CD4-positive, alpha-beta memory T cell (primary cell): ENCODE measurements at regions not wholly inside any gene's neighbourhood (a gene's known extent, or its start where the extent isn't known, plus 50 kb on each side); places are given as distances from the start of the nearest gene placed in this dataset.

ENCODE experiments used
- CTCF ChIA-PET: fragments of 350-600 bp; sonication (Branson Sonifier 250); formaldehyde crosslinking; loops from one replicate; lab custom pipeline; 2021; ENCODE audit warnings: inconsistent platforms; ENCODE audit not compliant: partially characterized antibody; lab: Charles Lee
- POLR2A ChIA-PET: fragments of 350-600 bp; sonication (Branson Sonifier 250); formaldehyde crosslinking; loops from one replicate; lab custom pipeline; 2021; ENCODE audit not compliant: partially characterized antibody; lab: Charles Lee
- DNase-seq, 5 donors: peaks; one replicate each; pipeline versions ENCODE4 v3.0.0 to v3.0.0-alpha.2; 2020 to 2022; ENCODE audit warnings: mixed read lengths in 1 of 5
- H3K27ac ChIP-seq: one replicate; pipeline ENCODE4 v1.7.0; 2013; ENCODE audit warnings: low read depth, low read length
- H3K27me3 ChIP-seq: 2 replicates; pipeline ENCODE4 v1.7.0; 2013; ENCODE audit warnings: mild to moderate bottlenecking, low read length, moderate library complexity; ENCODE audit not compliant: insufficient read depth
- H3K36me3 ChIP-seq: 2 replicates; pipeline ENCODE4 v1.7.0; 2013; ENCODE audit warnings: mild to moderate bottlenecking, low read length, moderate library complexity; ENCODE audit not compliant: insufficient read depth
- H3K4me1 ChIP-seq: 2 replicates; pipeline ENCODE4 v1.7.0; 2013; ENCODE audit warnings: mild to moderate bottlenecking, low read length, moderate library complexity; ENCODE audit not compliant: insufficient read depth
- H3K4me3 ChIP-seq, 2 donors: one replicate each; pipeline ENCODE4 v1.7.0; 2013; ENCODE audit warnings: low read length in 2 of 2, mild to moderate bottlenecking in 1 of 2
- H3K9me3 ChIP-seq, 2 donors: one replicate each; pipeline ENCODE4 v1.7.0; 2013; ENCODE audit warnings: low read length in 2 of 2, control low read depth in 1 of 2; ENCODE audit not compliant: control insufficient read depth in 1 of 2
- H3K27ac Mint-ChIP-seq, 7 donors: one replicate each; pipeline ENCODE4 v1.8.0; 2020 to 2021; ENCODE audit warnings: mixed read lengths in 7 of 7, mild to moderate bottlenecking in 6 of 7, inconsistent platforms in 3 of 7, moderate library complexity in 3 of 7
- H3K27me3 Mint-ChIP-seq, 2 donors: one replicate each; pipeline ENCODE4 v1.8.0; 2020 to 2021; ENCODE audit warnings: mixed read lengths in 2 of 2
- H3K36me3 Mint-ChIP-seq, 2 donors: one replicate each; pipeline ENCODE4 v1.8.0; 2020 to 2021; ENCODE audit warnings: mixed read lengths in 2 of 2, inconsistent platforms in 1 of 2, mild to moderate bottlenecking in 1 of 2
- H3K4me1 Mint-ChIP-seq, 4 donors: one replicate each; pipeline ENCODE4 v1.8.0; 2020 to 2021; ENCODE audit warnings: mixed read lengths in 4 of 4, mild to moderate bottlenecking in 1 of 4
- H3K4me3 Mint-ChIP-seq, 8 donors: one replicate each; pipeline ENCODE4 v1.8.0; 2020 to 2021; ENCODE audit warnings: mixed read lengths in 8 of 8, mild to moderate bottlenecking in 7 of 8, moderate library complexity in 6 of 8, inconsistent platforms in 3 of 8
- H3K9me3 Mint-ChIP-seq, 8 donors: one replicate each; pipeline ENCODE4 v1.8.0; 2020 to 2021; ENCODE audit warnings: mixed read lengths in 8 of 8, mild to moderate bottlenecking in 5 of 8, inconsistent platforms in 3 of 8, moderate library complexity in 1 of 8
- intact Hi-C: fragments of 100-400 bp; cut with micrococcal nuclease; formaldehyde crosslinking; loops from one replicate; pipeline ENCODE4 v1.15.1; 2023

DNA sequence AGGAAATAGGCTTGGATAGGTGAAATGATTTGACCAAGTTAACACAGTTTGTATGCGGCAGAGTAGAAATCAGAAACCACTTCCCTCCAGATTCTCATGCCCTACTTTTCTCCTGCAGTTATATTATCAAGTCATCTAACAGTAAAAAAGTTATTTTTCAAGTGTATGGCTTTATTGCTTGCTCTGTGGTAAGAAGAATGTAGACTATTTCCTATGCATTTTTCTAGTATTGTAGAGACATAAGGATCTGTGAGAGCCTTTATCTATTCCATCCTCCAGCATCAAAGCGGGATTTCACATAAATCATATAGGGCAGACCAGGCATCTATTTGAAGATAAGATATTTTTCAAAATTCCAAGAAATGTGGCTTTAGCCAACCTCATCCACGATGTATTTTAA is 208.5 kb downstream of the TTLL7 start:
- no peaks in the 10 kb centered on the region for H3K9me3 ChIP-seq
- Mint-ChIP-seq H3K36me3 (no peaks in the 10 kb centered on the region), H3K4me3 (no peak overlapping the region), H3K27ac (no peak overlapping the region), H3K4me1 (no peaks in the 10 kb centered on the region), H3K9me3 (peaks cover 0 to 3% (median 0%) of the 10 kb centered on the region in 8 donors), H3K27me3 (no peaks in the 10 kb centered on the region)
- ChIA-PET CTCF (no interaction called here), POLR2A (no interaction called here)
- H3K36me3 ChIP-seq = no peaks in the 10 kb centered on the region
- H3K27ac ChIP-seq = no peak overlapping the region
- DNase-seq = no peak
- H3K4me1 ChIP-seq = no peaks in the 10 kb centered on the region
- no peak overlapping the region for H3K4me3 ChIP-seq
- no peaks in the 10 kb centered on the region for H3K27me3 ChIP-seq
- intact Hi-C loops = no loop called here

GRCh38 chr1:83787246-83787998 is 211.5 kb downstream of the TTLL7 start:
- no peaks in the 10 kb centered on the region for H3K27me3 Mint-ChIP-seq
- H3K27me3 ChIP-seq = no peaks in the 10 kb centered on the region
- POLR2A ChIA-PET = no interaction called here

GRCh38 chr1:83781667-83782066 is 217.3 kb downstream of the TTLL7 start:
- no peak for DNase-seq
- no peak overlapping the region for H3K27ac ChIP-seq
- no peaks in the 10 kb centered on the region for H3K27me3 ChIP-seq
- Mint-ChIP-seq H3K27ac (no peak overlapping the region), H3K4me1 (no peaks in the 10 kb centered on the region), H3K36me3 (no peaks in the 10 kb centered on the region), H3K27me3 (no peaks in the 10 kb centered on the region), H3K4me3 (no peak overlapping the region), H3K9me3 (peaks cover 0 to 6% (median 3%) of the 10 kb centered on the region in 8 donors)
- H3K4me1 ChIP-seq = no peaks in the 10 kb centered on the region
- H3K9me3 ChIP-seq = no peaks in the 10 kb centered on the region
- ChIA-PET POLR2A (no interaction called here), CTCF (no interaction called here)
- intact Hi-C loops = no loop called here
- no peak overlapping the region for H3K4me3 ChIP-seq
- no peaks in the 10 kb centered on the region for H3K36me3 ChIP-seq

More at GRCh38 chr1:83787246-83787998, 211.5 kb downstream of the TTLL7 start:
- Mint-ChIP-seq H3K4me3 (no peak overlapping the region), H3K27ac (no peak overlapping the region), H3K4me1 (no peaks in the 10 kb centered on the region), H3K9me3 (peaks cover 0 to 6% (median 3%) of the 10 kb centered on the region in 8 donors), H3K36me3 (no peaks in the 10 kb centered on the region)
- Histone ChIP-seq H3K36me3 (no peaks in the 10 kb centered on the region), H3K27ac (no peak overlapping the region), H3K4me1 (no peaks in the 10 kb centered on the region), H3K9me3 (no peaks in the 10 kb centered on the region), H3K4me3 (no peak overlapping the region)
- intact Hi-C loops = no loop called here
- no peak for DNase-seq
- CTCF ChIA-PET = no interaction called here

DNA sequence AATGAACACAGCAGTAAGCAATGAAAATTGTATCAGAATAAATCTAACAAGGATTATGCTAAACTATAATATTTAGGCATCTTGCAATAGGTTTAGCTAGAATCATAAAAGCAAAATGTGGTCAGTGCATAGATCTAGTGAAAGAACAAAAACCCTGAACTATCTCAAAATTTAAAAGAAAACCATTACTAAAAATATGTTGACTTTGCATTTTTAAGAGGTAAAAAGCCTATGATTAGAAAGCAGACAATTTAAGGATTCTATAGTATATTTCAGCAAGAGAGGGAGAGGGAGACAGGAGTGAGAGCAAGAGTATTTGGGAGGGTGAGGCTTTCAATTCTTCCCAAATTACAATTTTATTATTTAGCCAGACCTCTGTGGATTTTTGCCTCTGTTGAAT is 219.4 kb downstream of the TTLL7 start:
- Mint-ChIP-seq H3K27ac (no peak overlapping the region), H3K27me3 (no peaks in the 10 kb centered on the region), H3K36me3 (no peaks in the 10 kb centered on the region), H3K4me1 (no peaks in the 10 kb centered on the region), H3K4me3 (no peak overlapping the region), H3K9me3 (peaks cover 0 to 6% (median 2%) of the 10 kb centered on the region in 8 donors)
- intact Hi-C loops = no loop called here
- Histone ChIP-seq H3K9me3 (no peaks in the 10 kb centered on the region), H3K36me3 (no peaks in the 10 kb centered on the region), H3K27me3 (no peaks in the 10 kb centered on the region), H3K27ac (no peak overlapping the region), H3K4me3 (no peak overlapping the region), H3K4me1 (no peaks in the 10 kb centered on the region)
- POLR2A ChIA-PET = no interaction called here
- CTCF ChIA-PET = no interaction called here
- no peak for DNase-seq

- intact Hi-C loops = no loop called here
- Histone ChIP-seq H3K4me3 (no peak overlapping the region), H3K27me3 (no peaks in the 10 kb centered on the region), H3K4me1 (no peaks in the 10 kb centered on the region), H3K27ac (no peak overlapping the region), H3K9me3 (no peaks in the 10 kb centered on the region), H3K36me3 (no peaks in the 10 kb centered on the region)
- H3K4me1 Mint-ChIP-seq = no peaks in the 10 kb centered on the region
- H3K4me3 Mint-ChIP-seq = no peak overlapping the region
- CTCF ChIA-PET = no interaction called here
- no peaks in the 10 kb centered on the region for H3K9me3 Mint-ChIP-seq
- no peak overlapping the region for H3K27ac Mint-ChIP-seq
- H3K27me3 Mint-ChIP-seq = no peaks in the 10 kb centered on the region
- POLR2A ChIA-PET = no interaction called here
- DNase-seq = no peak
- H3K36me3 Mint-ChIP-seq = no peaks in the 10 kb centered on the region
Measured at GRCh38 chr1:83777758-83778101, 221.2 kb downstream of the TTLL7 start.

DNA sequence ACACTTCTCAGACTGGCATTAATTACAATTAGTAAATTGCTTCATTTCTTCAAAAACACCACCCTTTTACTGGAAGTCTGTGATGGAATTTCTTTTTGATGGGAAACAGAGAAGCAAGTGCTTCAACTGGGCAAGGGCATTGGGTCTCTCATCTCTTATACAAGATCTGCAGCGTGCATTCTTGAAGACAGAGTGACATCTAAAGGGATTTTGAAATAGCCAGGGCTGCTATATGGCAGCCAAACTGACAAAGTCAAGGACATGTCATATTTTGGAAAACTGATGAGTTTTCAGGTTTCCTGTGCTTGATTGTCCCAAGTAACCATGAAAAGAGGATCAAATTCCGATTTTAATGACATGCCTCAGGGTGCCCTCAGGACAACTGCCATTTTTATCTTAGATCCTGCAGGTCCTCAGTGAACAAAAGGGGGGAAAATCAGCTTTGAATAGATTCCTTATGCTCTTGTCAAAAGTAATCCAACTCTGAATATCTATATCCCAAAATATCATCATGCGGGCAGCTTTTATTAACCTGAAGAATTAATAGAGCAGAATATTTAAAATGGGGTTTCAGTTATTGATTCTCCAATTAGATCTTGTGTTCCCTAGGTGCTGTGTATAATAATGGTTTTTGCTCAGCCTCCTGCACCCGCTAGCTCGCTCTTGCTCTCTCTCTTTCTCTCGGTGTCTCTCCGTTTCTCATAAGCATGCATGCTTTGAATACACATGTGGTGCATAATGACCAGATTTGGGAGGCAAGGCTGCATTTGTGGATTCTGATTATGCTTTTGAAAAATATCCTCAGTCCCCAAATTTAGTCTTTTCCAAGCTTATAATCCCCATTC is 221.8 kb downstream of the TTLL7 start:
- no peaks in the 10 kb centered on the region for H3K9me3 ChIP-seq
- no peak overlapping the region for H3K4me3 Mint-ChIP-seq
- DNase-seq = no peak
- POLR2A ChIA-PET = no interaction called here
- no peak overlapping the region for H3K27ac Mint-ChIP-seq
- no peak overlapping the region for H3K4me3 ChIP-seq
- H3K27ac ChIP-seq = no peak overlapping the region
- no peaks in the 10 kb centered on the region for H3K27me3 Mint-ChIP-seq
- no peaks in the 10 kb centered on the region for H3K4me1 ChIP-seq
- CTCF ChIA-PET = no interaction called here
- H3K9me3 Mint-ChIP-seq = no peaks in the 10 kb centered on the region
- no peaks in the 10 kb centered on the region for H3K27me3 ChIP-seq
- H3K4me1 Mint-ChIP-seq = no peaks in the 10 kb centered on the region
- no peaks in the 10 kb centered on the region for H3K36me3 ChIP-seq
- intact Hi-C loops = no loop called here
- no peaks in the 10 kb centered on the region for H3K36me3 Mint-ChIP-seq

DNA sequence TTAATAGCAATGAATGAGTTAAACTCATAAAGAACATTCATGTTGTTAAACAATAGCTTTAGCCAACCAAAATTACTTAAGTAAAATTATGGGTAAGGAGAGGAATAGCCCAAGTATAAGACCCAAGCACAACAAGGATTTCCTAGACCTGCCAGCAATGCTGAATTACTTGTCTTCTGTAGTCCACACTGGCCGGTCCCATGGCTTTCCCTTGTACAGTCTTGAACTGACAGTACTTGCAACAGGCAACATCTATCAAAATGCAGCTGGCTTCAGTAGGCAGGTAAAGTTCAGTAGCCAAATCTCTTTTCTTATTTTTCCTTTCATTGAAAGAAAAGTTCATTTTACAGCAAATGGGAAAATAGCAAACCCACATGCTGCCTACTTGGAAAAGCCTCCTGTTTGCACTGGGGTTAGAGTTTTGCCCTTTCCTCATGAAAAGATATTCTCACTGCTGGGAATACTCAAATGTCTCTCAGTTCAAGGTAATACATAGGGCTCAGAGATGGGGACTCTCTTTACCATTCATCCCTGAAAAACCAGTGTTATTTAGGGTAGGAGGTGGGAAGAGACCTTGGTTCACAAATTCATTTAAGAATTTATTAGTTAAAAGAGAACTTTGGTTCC is 222.8 kb downstream of the TTLL7 start:
- ChIA-PET POLR2A (no interaction called here), CTCF (no interaction called here)
- Histone ChIP-seq H3K36me3 (no peaks in the 10 kb centered on the region), H3K27ac (no peak overlapping the region), H3K4me3 (no peak overlapping the region), H3K27me3 (no peaks in the 10 kb centered on the region), H3K4me1 (no peaks in the 10 kb centered on the region), H3K9me3 (no peaks in the 10 kb centered on the region)
- Mint-ChIP-seq H3K4me3 (no peak overlapping the region), H3K27ac (no peak overlapping the region), H3K27me3 (no peaks in the 10 kb centered on the region), H3K36me3 (no peaks in the 10 kb centered on the region), H3K9me3 (no peaks in the 10 kb centered on the region), H3K4me1 (no peaks in the 10 kb centered on the region)
- DNase-seq = no peak
- intact Hi-C loops = no loop called here
